Choroid plexus epithelial cell (primary cell): ENCODE measurements at regions not wholly inside any gene's neighbourhood (a gene's known extent, or its start where the extent isn't known, plus 50 kb on each side); places are given as distances from the start of the nearest gene placed in this dataset.
"Not testable (repeated sequence)": the region's sequence is repeated elsewhere in the genome, so short reads cannot be mapped to it uniquely, and the experiment has no call there.

ENCODE experiments used
- DNase-seq: peaks from one replicate; pipeline ENCODE4 v3.0.0-alpha.2; 2010; ENCODE audit warnings: low read depth
- H3K4me3 ChIP-seq: 2 replicates; pipeline ENCODE4 v1.5.1; 2011; ENCODE audit warnings: low read depth, mild to moderate bottlenecking, control low read depth, low read length, moderate library complexity
- TF ChIP-seq, protein P1 (sequence below): conservative IDR thresholded peaks from 2 replicates; pipeline ENCODE4 v1.5.1; 2011; ENCODE audit warnings: low read depth, mild to moderate bottlenecking, control low read depth, inconsistent platforms, low read length, moderate library complexity

DNA sequence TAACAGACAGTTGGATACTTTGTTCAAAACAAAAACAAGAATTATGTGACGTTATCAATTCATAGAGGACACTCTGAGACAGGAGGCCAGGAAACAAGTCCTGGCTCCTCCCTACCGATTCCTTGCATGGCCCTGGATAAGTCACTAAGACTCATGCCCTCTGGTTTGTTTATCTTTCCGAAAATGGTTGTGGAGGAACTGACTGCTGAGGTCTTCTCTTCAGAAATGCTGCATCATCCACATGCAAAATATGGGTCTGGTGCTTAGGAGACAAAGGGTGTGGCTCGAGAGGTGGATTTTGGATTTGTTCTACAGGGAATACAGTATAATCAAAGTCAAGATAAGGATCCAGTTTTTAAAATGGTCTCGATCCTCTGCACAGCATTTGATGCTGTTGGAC lies 130.9 kb downstream of the RELL1 start:
- TF ChIP-seq, protein P1, sequence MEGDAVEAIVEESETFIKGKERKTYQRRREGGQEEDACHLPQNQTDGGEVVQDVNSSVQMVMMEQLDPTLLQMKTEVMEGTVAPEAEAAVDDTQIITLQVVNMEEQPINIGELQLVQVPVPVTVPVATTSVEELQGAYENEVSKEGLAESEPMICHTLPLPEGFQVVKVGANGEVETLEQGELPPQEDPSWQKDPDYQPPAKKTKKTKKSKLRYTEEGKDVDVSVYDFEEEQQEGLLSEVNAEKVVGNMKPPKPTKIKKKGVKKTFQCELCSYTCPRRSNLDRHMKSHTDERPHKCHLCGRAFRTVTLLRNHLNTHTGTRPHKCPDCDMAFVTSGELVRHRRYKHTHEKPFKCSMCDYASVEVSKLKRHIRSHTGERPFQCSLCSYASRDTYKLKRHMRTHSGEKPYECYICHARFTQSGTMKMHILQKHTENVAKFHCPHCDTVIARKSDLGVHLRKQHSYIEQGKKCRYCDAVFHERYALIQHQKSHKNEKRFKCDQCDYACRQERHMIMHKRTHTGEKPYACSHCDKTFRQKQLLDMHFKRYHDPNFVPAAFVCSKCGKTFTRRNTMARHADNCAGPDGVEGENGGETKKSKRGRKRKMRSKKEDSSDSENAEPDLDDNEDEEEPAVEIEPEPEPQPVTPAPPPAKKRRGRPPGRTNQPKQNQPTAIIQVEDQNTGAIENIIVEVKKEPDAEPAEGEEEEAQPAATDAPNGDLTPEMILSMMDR = no peak
- DNase-seq = no peak
- H3K4me3 ChIP-seq = no peak overlapping the region

- not testable (repeated sequence) for DNase-seq, H3K4me3 ChIP-seq
Observed at GRCh38 chr4:37549866-37550265, 136.3 kb downstream of the RELL1 start.

DNA sequence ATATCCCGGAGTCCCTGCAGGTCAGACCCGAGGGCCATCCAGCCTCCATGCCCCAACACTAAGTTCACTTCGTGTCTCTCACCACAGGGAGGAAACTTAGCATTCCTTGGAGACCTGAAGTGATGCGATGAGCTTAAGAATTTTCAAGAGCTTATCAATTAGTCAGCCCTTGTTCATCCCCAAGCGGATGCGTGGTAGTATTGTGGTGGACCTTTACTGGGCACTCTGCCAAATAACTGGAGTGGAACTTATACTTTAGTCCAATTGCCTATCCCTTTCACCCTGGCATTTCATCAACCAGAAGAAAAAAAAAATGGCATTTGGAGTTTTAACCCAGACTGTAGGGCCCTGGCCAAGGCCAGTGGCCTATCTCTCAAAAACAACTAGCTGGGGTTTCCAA lies 137.1 kb downstream of the RELL1 start:
- H3K4me3 ChIP-seq = no peak overlapping the region
- DNase-seq = peak; percentile 77
- TF ChIP-seq, protein P1 = no peak

DNA sequence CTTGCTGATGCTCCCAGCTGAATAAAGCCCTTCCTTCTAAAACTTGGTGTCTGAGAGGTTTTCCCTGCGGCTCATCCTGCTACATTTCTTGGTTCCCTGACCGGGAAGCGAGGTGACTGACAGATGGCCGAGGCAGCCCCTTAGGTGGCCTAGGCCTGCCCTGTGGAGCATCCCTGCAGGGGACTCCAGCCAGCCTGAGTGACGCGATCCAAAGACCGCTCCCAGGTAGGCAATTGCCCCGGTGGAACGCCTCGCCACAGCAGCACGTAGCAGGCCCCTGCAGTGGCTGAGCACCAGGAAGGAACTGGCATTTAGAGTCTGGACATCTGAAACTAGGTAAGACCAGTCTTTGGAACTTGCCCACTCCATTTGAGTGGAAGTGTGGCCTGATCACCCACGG lies 139.6 kb downstream of the RELL1 start:
- DNase-seq = no peak
- TF ChIP-seq, protein P1 = no peak
- no peak overlapping the region for H3K4me3 ChIP-seq

DNA sequence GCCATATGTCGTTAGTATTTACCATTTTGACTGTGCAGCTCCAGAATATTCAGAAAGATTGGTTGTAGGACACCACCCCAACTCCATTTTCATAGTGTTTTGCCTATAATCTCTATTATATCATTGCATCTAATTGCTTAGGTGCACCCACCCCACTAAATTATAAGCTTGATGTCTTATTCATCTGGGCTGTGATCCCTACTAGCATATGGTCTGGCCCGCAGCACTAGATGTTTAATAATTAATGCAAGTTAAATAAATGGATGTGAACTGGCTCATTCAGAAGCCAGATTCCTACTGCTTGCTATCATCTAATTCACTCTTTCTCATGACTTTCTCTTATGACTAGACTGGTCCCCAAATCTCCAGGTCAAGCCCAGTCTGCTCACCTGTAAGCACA lies 143.5 kb downstream of the RELL1 start:
- TF ChIP-seq, protein P1 = no peak
- H3K4me3 ChIP-seq = no peak overlapping the region
- no peak for DNase-seq

DNA sequence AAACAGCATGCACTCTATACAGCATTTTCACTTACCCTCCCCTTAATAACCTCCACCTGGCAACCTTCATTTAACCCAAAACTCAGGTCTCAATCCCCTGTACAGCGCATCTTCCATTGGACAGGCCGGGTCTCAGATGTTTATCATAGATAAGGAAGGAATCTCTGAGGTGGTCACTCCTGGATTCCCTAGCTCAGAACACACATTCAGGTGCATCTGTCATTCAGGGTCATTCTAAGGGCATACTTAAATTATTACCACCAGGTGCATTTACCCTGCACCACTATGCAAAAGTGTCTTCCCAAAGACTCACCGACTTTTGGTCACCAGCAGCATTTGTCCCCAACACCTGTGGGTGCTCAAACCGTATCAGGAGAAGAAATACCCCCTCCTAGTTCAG lies 144.2 kb downstream of the RELL1 start:
- TF ChIP-seq, protein P1 = no peak
- DNase-seq = no peak
- no peak overlapping the region for H3K4me3 ChIP-seq

GRCh38 chr4:37540486-37540885 lies 145.7 kb downstream of the RELL1 start:
- DNase-seq = peak; percentile 7
- H3K4me3 ChIP-seq = no peak overlapping the region
- TF ChIP-seq, protein P1 = no peak

- no peak for DNase-seq
- TF ChIP-seq, protein P1 = no peak
Observed at GRCh38 chr4:37538931-37539330, 147.2 kb downstream of the RELL1 start.

More at GRCh38 chr4:37538931-37539330, 147.2 kb downstream of the RELL1 start:
- no peak overlapping the region for H3K4me3 ChIP-seq
